ENCODE measurements at regions not wholly inside any gene's neighbourhood (a gene's known extent, or its start where the extent isn't known, plus 50 kb on each side); places are given as distances from the start of the nearest gene placed in this dataset.

GRCh38 chr3:101963902-101964362, 114.6 kb downstream of the NFKBIZ start:
- no peak for TF ChIP-seq CTCF (IDR thresholded peaks at IDR 0.05; ENCODE audit: low read depth, low read length)
- TF ChIP-seq EZH2phosphoT487 (IDR thresholded peaks at IDR 0.05; ENCODE audit: low read depth): no peak
